ENCODE measurements at regions not wholly inside any gene's neighbourhood (a gene's known extent, or its start where the extent isn't known, plus 50 kb on each side); places are given as distances from the start of the nearest gene placed in this dataset.

GRCh38 chr12:124495194-124495983 lies 72.0 kb downstream of the NCOR2 start:
- Mint-ChIP-seq H3K9me3 (no peaks in the 10 kb centered on the region), H3K4me1 (ENCODE audit: low read depth) (peaks cover 53% of the 10 kb centered on the region), H3K4me3 (no peak overlapping the region), H3K27ac (no peak overlapping the region), H3K27me3 (no peaks in the 10 kb centered on the region), H3K36me3 (ENCODE audit: low read depth) (peaks cover 22% of the 10 kb centered on the region)
- Histone ChIP-seq H3K4me1 (ENCODE audit: insufficient read depth, low read length) (peaks cover 52% of the 10 kb centered on the region), H3K27ac (ENCODE audit: low read depth in 1 of 2, low read length in 2 of 2) (no peak overlapping the region), H3K4me3 (ENCODE audit: low read length) (no peak overlapping the region), H3K36me3 (ENCODE audit: insufficient read depth, low read length) (peaks cover 30% of the 10 kb centered on the region), H3K27me3 (ENCODE audit: control insufficient read depth in 1 of 2, insufficient read depth in 2 of 2, low read length in 2 of 2) (no peaks in the 10 kb centered on the region), H3K9me3 (ENCODE audit: control insufficient read depth in 1 of 2, insufficient read depth in 1 of 2, low read length in 2 of 2) (no peaks in the 10 kb centered on the region)
- ATAC-seq (ENCODE audit: poor library complexity) (no peak), DNase-seq (no peak)
- CTCF ChIA-PET, result no interaction called here
- POLR2A ChIA-PET, result no interaction called here
- TF ChIP-seq CTCF (IDR thresholded peaks at IDR 0.05), result no peak
- intact Hi-C loops (cut with DNase I, micrococcal nuclease), result no loop called here

- H3K4me3 Mint-ChIP-seq, result no peak overlapping the region
- no peaks in the 10 kb centered on the region for H3K27me3 Mint-ChIP-seq
- H3K27ac Mint-ChIP-seq, result no peak overlapping the region
- DNase-seq, result no peak
- no peaks in the 10 kb centered on the region for H3K9me3 ChIP-seq (ENCODE audit: control insufficient read depth in 1 of 2, insufficient read depth in 1 of 2, low read length in 2 of 2)
- intact Hi-C loops (cut with DNase I, micrococcal nuclease), result no loop called here
- peaks cover 52% of the 10 kb centered on the region for H3K4me1 Mint-ChIP-seq (ENCODE audit: low read depth)
- H3K4me3 ChIP-seq (ENCODE audit: low read length), result no peak overlapping the region
- H3K4me1 ChIP-seq (ENCODE audit: insufficient read depth, low read length), result peaks cover 52% of the 10 kb centered on the region
- POLR2A ChIA-PET, result no interaction called here
- H3K27me3 ChIP-seq (ENCODE audit: control insufficient read depth in 1 of 2, insufficient read depth in 2 of 2, low read length in 2 of 2), result no peaks in the 10 kb centered on the region
- no peak for TF ChIP-seq CTCF (IDR thresholded peaks at IDR 0.05)
- H3K27ac ChIP-seq (ENCODE audit: low read depth in 1 of 2, low read length in 2 of 2), result no peak overlapping the region
- no peak for ATAC-seq (ENCODE audit: poor library complexity)
- CTCF ChIA-PET, result no interaction called here
- H3K36me3 Mint-ChIP-seq (ENCODE audit: low read depth), result peaks cover 22% of the 10 kb centered on the region
- no peaks in the 10 kb centered on the region for H3K9me3 Mint-ChIP-seq
- H3K36me3 ChIP-seq (ENCODE audit: insufficient read depth, low read length), result peaks cover 30% of the 10 kb centered on the region
Measured at GRCh38 chr12:124494751-124495129, 72.7 kb downstream of the NCOR2 start.

GRCh38 chr12:124493809-124494750 lies 73.3 kb downstream of the NCOR2 start:
- H3K27ac ChIP-seq (ENCODE audit: low read depth in 1 of 2, low read length in 2 of 2), result no peak overlapping the region

More at GRCh38 chr12:124493809-124494750, 73.3 kb downstream of the NCOR2 start:
- Histone ChIP-seq H3K36me3 (ENCODE audit: insufficient read depth, low read length) (peaks cover 30% of the 10 kb centered on the region), H3K4me1 (ENCODE audit: insufficient read depth, low read length) (peaks cover 46% of the 10 kb centered on the region), H3K4me3 (ENCODE audit: low read length) (no peak overlapping the region), H3K27me3 (ENCODE audit: control insufficient read depth in 1 of 2, insufficient read depth in 2 of 2, low read length in 2 of 2) (no peaks in the 10 kb centered on the region), H3K9me3 (ENCODE audit: control insufficient read depth in 1 of 2, insufficient read depth in 1 of 2, low read length in 2 of 2) (no peaks in the 10 kb centered on the region)
- peak overlapping the region; percentile 70 for H3K27ac Mint-ChIP-seq
- ChIA-PET CTCF (no interaction called here), POLR2A (no interaction called here)
- H3K4me3 Mint-ChIP-seq, result no peak overlapping the region
- DNase-seq (peak in 2 of 14 experiments; percentile 18 to 22), ATAC-seq (ENCODE audit: poor library complexity) (peak; percentile 32)
- H3K27me3 Mint-ChIP-seq, result no peaks in the 10 kb centered on the region
- TF ChIP-seq CTCF (IDR thresholded peaks at IDR 0.05), result no peak
- peaks cover 25% of the 10 kb centered on the region for H3K36me3 Mint-ChIP-seq (ENCODE audit: low read depth)
- H3K9me3 Mint-ChIP-seq, result no peaks in the 10 kb centered on the region
- peaks cover 45% of the 10 kb centered on the region for H3K4me1 Mint-ChIP-seq (ENCODE audit: low read depth)
- intact Hi-C loops (cut with DNase I, micrococcal nuclease), result no loop called here

All from CD4-positive, alpha-beta T cell (primary cell).